Activated B cell treated with CpG ODN at 0.5 μM for 24 hours (primary cell): ENCODE measurements at regions not wholly inside any gene's neighbourhood (a gene's known extent, or its start where the extent isn't known, plus 50 kb on each side); places are given as distances from the start of the nearest gene placed in this dataset.

Experiments
- ATAC-seq: fragments of 200-7000 bp; cut with Tn5 transposase; one replicate; pipeline ENCODE4 v1.10.0; 2021; ENCODE audit warnings: low read depth, mild to moderate bottlenecking, moderate library complexity
- CTCF ChIA-PET: fragments of 350-600 bp; sonication (Branson Sonifier 250); formaldehyde crosslinking; loops from one replicate; lab custom pipeline; 2021; ENCODE audit warnings: antibody characterized with exemption; lab: Charles Lee
- POLR2A ChIA-PET: fragments of 350-600 bp; sonication (Branson Sonifier 250); formaldehyde crosslinking; loops from one replicate; lab custom pipeline; 2021; ENCODE audit warnings: antibody characterized with exemption; lab: Charles Lee
- DNase-seq: peaks from one replicate; pipeline ENCODE4 v3.0.0; 2022
- H3K27ac Mint-ChIP-seq: one replicate; pipeline ENCODE4 v1.8.0; 2020; ENCODE audit warnings: mixed read lengths
- H3K27me3 Mint-ChIP-seq: one replicate; pipeline ENCODE4 v1.8.0; 2021; ENCODE audit warnings: mixed read lengths
- H3K36me3 Mint-ChIP-seq: one replicate; pipeline ENCODE4 v1.8.0; 2021; ENCODE audit warnings: low read depth, mixed read lengths
- H3K4me1 Mint-ChIP-seq: one replicate; pipeline ENCODE4 v1.8.0; 2021; ENCODE audit warnings: mixed read lengths
- H3K4me3 Mint-ChIP-seq: one replicate; pipeline ENCODE4 v1.8.0; 2020; ENCODE audit warnings: mild to moderate bottlenecking, mixed read lengths
- H3K9me3 Mint-ChIP-seq: one replicate; pipeline ENCODE4 v1.8.0; 2020; ENCODE audit warnings: mixed read lengths
- CTCF ChIP-seq: fragments of 200-600 bp; IDR thresholded peaks from one replicate; pipeline ENCODE4 v1.8.0; 2022; ENCODE audit warnings: antibody characterized with exemption, mild to moderate bottlenecking
- intact Hi-C: fragments of 100-400 bp; cut with micrococcal nuclease; formaldehyde crosslinking; loops from one replicate; pipeline ENCODE4 v1.15.1; 2024

GRCh38 chr9:129284607-129285291 lies 106.7 kb upstream of the IER5L start:
- Mint-ChIP-seq H3K9me3 (no peaks in the 10 kb centered on the region), H3K4me1 (no peaks in the 10 kb centered on the region)

GRCh38 chr9:129283705-129284606 lies 105.9 kb upstream of the IER5L start:
- ChIA-PET POLR2A (no interaction called here), CTCF (no interaction called here)
- Mint-ChIP-seq H3K36me3 (no peaks in the 10 kb centered on the region), H3K27me3 (peaks cover 4% of the 10 kb centered on the region), H3K9me3 (no peaks in the 10 kb centered on the region), H3K27ac (no peak overlapping the region), H3K4me1 (no peaks in the 10 kb centered on the region), H3K4me3 (no peak overlapping the region)
- DNase-seq (no peak), ATAC-seq (no peak)
- intact Hi-C loops, result loop anchor here (1.0 kb wide), 1 partner anchor 47 kb away; no protein-coding TSS in a partner anchor
- TF ChIP-seq CTCF, result no peak

More at GRCh38 chr9:129284607-129285291, 106.7 kb upstream of the IER5L start:
- H3K36me3 Mint-ChIP-seq, result no peaks in the 10 kb centered on the region
- CTCF ChIA-PET, result no interaction called here
- no peak overlapping the region for H3K27ac Mint-ChIP-seq
- H3K27me3 Mint-ChIP-seq, result peaks cover 7% of the 10 kb centered on the region
- no peak for ATAC-seq
- POLR2A ChIA-PET, result no interaction called here
- intact Hi-C loops, result no loop called here
- no peak overlapping the region for H3K4me3 Mint-ChIP-seq
- TF ChIP-seq CTCF, result no peak
- peak; percentile 14 for DNase-seq

DNA sequence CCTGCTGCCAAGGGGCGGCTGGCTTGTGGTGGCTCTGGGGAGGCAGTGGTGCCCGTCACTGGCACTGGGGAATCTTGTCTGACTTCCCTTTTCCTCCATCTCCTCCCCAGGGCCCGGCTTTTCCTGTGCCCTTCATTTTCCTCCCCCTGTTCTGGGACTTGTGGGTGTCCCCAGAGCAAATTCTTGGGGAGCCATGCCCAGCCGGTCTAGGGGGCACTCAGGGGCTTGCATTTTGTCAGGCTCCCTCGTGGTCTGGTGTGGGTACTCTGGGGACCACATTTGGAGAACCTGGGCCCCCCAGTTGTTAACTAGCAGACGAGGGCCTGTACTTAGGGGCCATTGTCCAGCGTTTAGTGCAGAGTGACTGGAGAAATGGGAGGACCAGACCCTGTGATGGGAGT lies 105.2 kb upstream of the IER5L start:
- Mint-ChIP-seq H3K4me3 (no peak overlapping the region), H3K4me1 (no peaks in the 10 kb centered on the region), H3K27ac (no peak overlapping the region), H3K9me3 (no peaks in the 10 kb centered on the region), H3K27me3 (peaks cover 7% of the 10 kb centered on the region), H3K36me3 (no peaks in the 10 kb centered on the region)
- DNase-seq (peak; percentile 11), ATAC-seq (no peak)
- TF ChIP-seq CTCF, result no peak
- intact Hi-C loops, result loop anchor here (1.0 kb wide), 1 partner anchor 48 kb away; no protein-coding TSS in a partner anchor
- ChIA-PET CTCF (no interaction called here), POLR2A (no interaction called here)

- CTCF ChIA-PET, result no interaction called here
- peaks cover 8% of the 10 kb centered on the region for H3K27me3 Mint-ChIP-seq
- no peak overlapping the region for H3K27ac Mint-ChIP-seq
- no peaks in the 10 kb centered on the region for H3K9me3 Mint-ChIP-seq
- no peak overlapping the region for H3K4me3 Mint-ChIP-seq
- intact Hi-C loops, result loop anchor here (1.0 kb wide), 1 partner anchor 49 kb away; no protein-coding TSS in a partner anchor
- ATAC-seq (no peak), DNase-seq (peak; percentile 5)
- no peaks in the 10 kb centered on the region for H3K4me1 Mint-ChIP-seq
- no peaks in the 10 kb centered on the region for H3K36me3 Mint-ChIP-seq
- no peak for TF ChIP-seq CTCF
- POLR2A ChIA-PET, result no interaction called here
Observed at GRCh38 chr9:129282731-129283211, 104.7 kb upstream of the IER5L start.

GRCh38 chr9:129282272-129282671 lies 104.2 kb upstream of the IER5L start:
- ATAC-seq (no peak), DNase-seq (peak; percentile 12)
- POLR2A ChIA-PET, result no interaction called here
- Mint-ChIP-seq H3K27me3 (peaks cover 8% of the 10 kb centered on the region), H3K9me3 (no peaks in the 10 kb centered on the region), H3K27ac (no peak overlapping the region), H3K4me3 (no peak overlapping the region), H3K4me1 (no peaks in the 10 kb centered on the region), H3K36me3 (no peaks in the 10 kb centered on the region)
- CTCF ChIA-PET, result no interaction called here
- TF ChIP-seq CTCF, result no peak
- intact Hi-C loops, result no loop called here
